ENCODE measurements at regions not wholly inside any gene's neighbourhood (a gene's known extent, or its start where the extent isn't known, plus 50 kb on each side); places are given as distances from the start of the nearest gene placed in this dataset.

DNA sequence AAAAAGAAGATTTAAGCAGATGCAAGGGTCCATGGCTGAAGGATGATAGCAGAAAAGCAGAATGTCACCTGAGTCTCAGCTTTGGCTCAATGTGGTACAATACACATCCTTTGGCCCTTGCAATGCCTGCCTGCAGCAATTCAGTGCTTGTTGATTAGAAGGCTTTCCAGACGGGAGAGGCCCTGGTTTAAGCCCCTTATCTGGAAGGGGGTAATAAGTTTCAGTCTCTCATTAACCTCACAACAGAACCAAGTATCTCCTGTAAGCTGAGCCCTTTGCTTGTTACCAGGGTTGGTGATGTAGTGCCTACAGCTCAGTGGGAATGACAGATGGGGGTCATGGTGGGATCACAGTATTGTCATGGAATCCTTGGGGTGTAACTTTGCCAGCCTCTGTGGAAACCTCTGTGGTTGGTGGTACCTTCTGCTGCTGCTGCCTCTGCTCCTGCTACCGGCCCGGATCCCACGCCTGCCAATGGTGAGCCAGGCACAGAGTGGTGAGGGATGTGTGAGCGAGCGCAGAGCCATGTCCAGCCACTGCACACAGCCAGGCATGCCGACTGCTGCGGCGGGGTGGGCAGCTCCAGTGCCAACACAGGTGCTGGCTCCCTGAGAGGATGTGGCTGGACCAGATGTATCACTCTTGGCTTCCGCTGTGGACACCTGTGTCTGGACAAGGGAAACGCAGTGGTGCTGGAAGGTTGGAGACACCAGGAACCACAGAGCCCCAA, 81.2 kb downstream of the ADRA2C start:
- whole genome bisulfite sequencing (ENCODE audit: insufficient coverage, insufficient replicate concordance, low lambda C conversion rate, missing lambda C conversion rate): 23% methylated on average over 11 of the region's 11 CpGs
- RAD21 ChIA-PET (ENCODE audit: unreplicated experiment): no interaction called here
- BruUV-seq (replicated peaks): no TSS peak
- Histone ChIP-seq H3K36me3 (ENCODE audit: control insufficient read depth in 2 of 2, insufficient read depth in 2 of 2, low read length in 1 of 2) (no peaks in the 10 kb centered on the region), H3K9me3 (replicated peaks; ENCODE audit: control insufficient read depth, insufficient read depth, low read length) (no peaks in the 10 kb centered on the region; the same call in 2 of the 3 replicates), H2AFZ (ENCODE audit: control insufficient read depth, low read depth, low read length) (no peak overlapping the region), H3K4me1 (ENCODE audit: control insufficient read depth, insufficient read depth, low read length) (no peaks in the 10 kb centered on the region), H3K4me2 (ENCODE audit: control insufficient read depth, insufficient read depth) (no peak overlapping the region), H4K20me1 (ENCODE audit: control insufficient read depth, insufficient read depth) (no peaks in the 10 kb centered on the region), H3K9ac (ENCODE audit: control insufficient read depth, insufficient read depth, low read length) (no peak overlapping the region), H3K27me3 (replicated peaks in 1 of 2; ENCODE audit: control insufficient read depth in 2 of 2, insufficient read depth in 2 of 2, low read length in 1 of 2) (no peaks in the 10 kb centered on the region; a peak in 2 of 4 replicates), H3K27ac (ENCODE audit: control insufficient read depth, insufficient read depth) (no peak overlapping the region), H3K79me2 (ENCODE audit: control insufficient read depth, insufficient read depth, low read length) (no peaks in the 10 kb centered on the region), H3K4me3 (no peak overlapping the region)
- no peak for DNase-seq (ENCODE audit: low read depth, low spot score)
- intact Hi-C loops (cut with micrococcal nuclease; ENCODE audit: unreplicated experiment) (no loop called here), in situ Hi-C loops (cut with MboI) (no loop called here)
- no peak for FAIRE-seq
- SMC1A ChIA-PET (ENCODE audit: uncharacterized antibody, unreplicated experiment): no interaction called here
- POLR2A ChIA-PET: no interaction called here
- ATAC-seq: no peak
- no peak for TF ChIP-seq KAT2A (conservative IDR thresholded peaks at IDR 0.05; ENCODE audit: control insufficient read depth, low read depth, low read length)
- CTCF ChIA-PET: no interaction called here

DNA sequence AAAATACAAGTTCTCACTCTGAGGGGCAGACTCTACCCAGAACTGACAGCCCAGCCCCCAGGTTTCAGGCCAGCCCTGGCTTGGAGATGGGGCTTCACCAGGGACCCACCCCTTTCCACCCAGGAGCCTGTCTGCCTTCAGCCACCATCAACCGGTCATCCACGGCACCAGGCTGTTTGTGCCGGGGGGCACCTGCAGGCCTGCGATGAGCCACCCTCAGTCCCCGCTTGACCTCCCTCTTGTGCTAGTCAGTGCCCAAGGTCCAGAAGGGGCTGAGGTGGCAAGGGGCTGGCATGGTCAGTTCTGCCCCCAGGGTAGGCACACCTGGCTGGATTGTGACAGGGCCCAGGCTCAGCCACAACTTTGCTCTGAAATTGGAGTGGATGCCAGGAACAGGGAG, 82.1 kb downstream of the ADRA2C start:
- ATAC-seq: no peak
- 86% methylated on average over 5 of the region's 5 CpGs for WGBS (ENCODE audit: insufficient coverage, insufficient replicate concordance, low lambda C conversion rate, missing lambda C conversion rate)
- SMC1A ChIA-PET (ENCODE audit: uncharacterized antibody, unreplicated experiment): no interaction called here

More for the DNA sequence above, 82.1 kb downstream of the ADRA2C start:
- TF ChIP-seq FOXK2 (IDR thresholded peaks at IDR 0.05) (no peak), KAT2A (conservative IDR thresholded peaks at IDR 0.05; ENCODE audit: control insufficient read depth, low read depth, low read length) (no peak), SMAD5 (IDR thresholded peaks at IDR 0.05; ENCODE audit: low read depth) (no peak), FOS (IDR thresholded peaks at IDR 0.05; ENCODE audit: borderline replicate concordance, extremely low read depth, insufficient read length) (no peak)
- TF ChIP-seq, protein P1, sequence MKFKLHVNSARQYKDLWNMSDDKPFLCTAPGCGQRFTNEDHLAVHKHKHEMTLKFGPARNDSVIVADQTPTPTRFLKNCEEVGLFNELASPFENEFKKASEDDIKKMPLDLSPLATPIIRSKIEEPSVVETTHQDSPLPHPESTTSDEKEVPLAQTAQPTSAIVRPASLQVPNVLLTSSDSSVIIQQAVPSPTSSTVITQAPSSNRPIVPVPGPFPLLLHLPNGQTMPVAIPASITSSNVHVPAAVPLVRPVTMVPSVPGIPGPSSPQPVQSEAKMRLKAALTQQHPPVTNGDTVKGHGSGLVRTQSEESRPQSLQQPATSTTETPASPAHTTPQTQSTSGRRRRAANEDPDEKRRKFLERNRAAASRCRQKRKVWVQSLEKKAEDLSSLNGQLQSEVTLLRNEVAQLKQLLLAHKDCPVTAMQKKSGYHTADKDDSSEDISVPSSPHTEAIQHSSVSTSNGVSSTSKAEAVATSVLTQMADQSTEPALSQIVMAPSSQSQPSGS (IDR thresholded peaks at IDR 0.05; ENCODE audit: low read length): no peak
- TF ChIP-seq, protein P2, sequence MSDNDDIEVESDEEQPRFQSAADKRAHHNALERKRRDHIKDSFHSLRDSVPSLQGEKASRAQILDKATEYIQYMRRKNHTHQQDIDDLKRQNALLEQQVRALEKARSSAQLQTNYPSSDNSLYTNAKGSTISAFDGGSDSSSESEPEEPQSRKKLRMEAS (IDR thresholded peaks at IDR 0.05; ENCODE audit: low read depth, low read length): no peak
- TF ChIP-seq, protein P3, sequence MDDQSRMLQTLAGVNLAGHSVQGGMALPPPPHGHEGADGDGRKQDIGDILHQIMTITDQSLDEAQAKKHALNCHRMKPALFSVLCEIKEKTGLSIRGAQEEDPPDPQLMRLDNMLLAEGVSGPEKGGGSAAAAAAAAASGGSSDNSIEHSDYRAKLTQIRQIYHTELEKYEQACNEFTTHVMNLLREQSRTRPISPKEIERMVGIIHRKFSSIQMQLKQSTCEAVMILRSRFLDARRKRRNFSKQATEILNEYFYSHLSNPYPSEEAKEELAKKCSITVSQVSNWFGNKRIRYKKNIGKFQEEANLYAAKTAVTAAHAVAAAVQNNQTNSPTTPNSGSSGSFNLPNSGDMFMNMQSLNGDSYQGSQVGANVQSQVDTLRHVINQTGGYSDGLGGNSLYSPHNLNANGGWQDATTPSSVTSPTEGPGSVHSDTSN (IDR thresholded peaks at IDR 0.05; ENCODE audit: insufficient replicate concordance, low read depth, low read length): no peak
- no TSS peak for BruUV-seq (replicated peaks)
- Histone ChIP-seq H3K9ac (ENCODE audit: control insufficient read depth, insufficient read depth, low read length) (no peak overlapping the region), H3K36me3 (ENCODE audit: control insufficient read depth in 2 of 2, insufficient read depth in 2 of 2, low read length in 1 of 2) (no peaks in the 10 kb centered on the region), H3K27me3 (replicated peaks in 1 of 2; ENCODE audit: control insufficient read depth in 2 of 2, insufficient read depth in 2 of 2, low read length in 1 of 2) (no peaks in the 10 kb centered on the region), H3K4me1 (ENCODE audit: control insufficient read depth, insufficient read depth, low read length) (no peaks in the 10 kb centered on the region), H3K4me3 (no peak overlapping the region), H2AFZ (ENCODE audit: control insufficient read depth, low read depth, low read length) (no peak overlapping the region), H4K20me1 (ENCODE audit: control insufficient read depth, insufficient read depth) (no peaks in the 10 kb centered on the region), H3K4me2 (ENCODE audit: control insufficient read depth, insufficient read depth) (no peak overlapping the region), H3K27ac (ENCODE audit: control insufficient read depth, insufficient read depth) (no peak overlapping the region), H3K79me2 (ENCODE audit: control insufficient read depth, insufficient read depth, low read length) (no peaks in the 10 kb centered on the region), H3K9me3 (replicated peaks; ENCODE audit: control insufficient read depth, insufficient read depth, low read length) (no peaks in the 10 kb centered on the region; the same call in 2 of the 3 replicates)
- RAD21 ChIA-PET (ENCODE audit: unreplicated experiment): no interaction called here
- intact Hi-C loops (cut with micrococcal nuclease; ENCODE audit: unreplicated experiment): no loop called here
- in situ Hi-C loops (cut with MboI): no loop called here
- CTCF ChIA-PET: no interaction called here
- FAIRE-seq (no peak), DNase-seq (ENCODE audit: low read depth, low spot score) (no peak)
- POLR2A ChIA-PET: no interaction called here

Data from GM12878 (cell line).